GM10266 (cell line): ENCODE measurements at regions not wholly inside any gene's neighbourhood (a gene's known extent, or its start where the extent isn't known, plus 50 kb on each side); places are given as distances from the start of the nearest gene placed in this dataset.

Source experiments
- DNase-seq: peaks from one replicate; pipeline ENCODE4 v3.0.0; 2012; ENCODE audit errors: extremely low spot score
- CTCF ChIP-seq: IDR thresholded peaks from 2 replicates; pipeline ENCODE4 v1.5.1; 2012; ENCODE audit warnings: mild to moderate bottlenecking, low read depth; ENCODE audit not compliant: control insufficient read depth, insufficient read depth; ENCODE audit errors: missing control alignments

- DNase-seq: no peak
- no peak for TF ChIP-seq CTCF
Measured at GRCh38 chr2:817336-818015, 133.2 kb upstream of the SNTG2 start.

GRCh38 chr2:816278-816677 is 134.4 kb upstream of the SNTG2 start:
- no peak for TF ChIP-seq CTCF
- DNase-seq: no peak

GRCh38 chr2:810397-810796 is 133.2 kb upstream of the TMEM18 start:
- TF ChIP-seq CTCF: no peak
- no peak for DNase-seq

GRCh38 chr2:807300-807699 is 130.1 kb upstream of the TMEM18 start:
- no peak for TF ChIP-seq CTCF

GRCh38 chr2:805664-806063 is 128.5 kb upstream of the TMEM18 start:
- no peak for DNase-seq
- no peak for TF ChIP-seq CTCF

More at GRCh38 chr2:807300-807699, 130.1 kb upstream of the TMEM18 start:
- no peak for DNase-seq

- no peak for TF ChIP-seq CTCF
- DNase-seq: no peak
Measured at GRCh38 chr2:797993-798392, 120.8 kb upstream of the TMEM18 start.

GRCh38 chr2:797556-797955 is 120.3 kb upstream of the TMEM18 start:
- TF ChIP-seq CTCF: no peak
- no peak for DNase-seq
